Mesenchymal stem cell (in vitro differentiated cells and primary cell): ENCODE measurements at regions not wholly inside any gene's neighbourhood (a gene's known extent, or its start where the extent isn't known, plus 50 kb on each side); places are given as distances from the start of the nearest gene placed in this dataset.

Source experiments
- DNase-seq: peaks from one replicate; pipeline ENCODE4 v3.0.0-alpha.2; 2013
- H2AFZ ChIP-seq: one replicate; pipeline ENCODE4 v1.6.1; 2013; ENCODE audit warnings: low read depth, mild to moderate bottlenecking, control low read depth, inconsistent platforms, low read length, moderate library complexity
- H2AK5ac ChIP-seq: 2 replicates; pipeline ENCODE4 v1.6.1; 2013; ENCODE audit warnings: low read length, moderate library complexity, mild to moderate bottlenecking, inconsistent platforms; ENCODE audit not compliant: severe bottlenecking
- H2BK120ac ChIP-seq: one replicate; pipeline ENCODE4 v1.6.1; 2013; ENCODE audit warnings: low read depth, mild to moderate bottlenecking, inconsistent platforms, low read length, moderate library complexity
- H2BK12ac ChIP-seq, 2 experiments: one replicate each; pipeline ENCODE4 v1.6.1; 2013; ENCODE audit warnings: inconsistent platforms in 2 of 2, low read length in 2 of 2, mild to moderate bottlenecking in 2 of 2, moderate library complexity in 2 of 2, control low read depth in 1 of 2
- H2BK15ac ChIP-seq: one replicate; pipeline ENCODE4 v1.6.1; 2013; ENCODE audit warnings: mild to moderate bottlenecking, low read depth, inconsistent platforms; ENCODE audit not compliant: poor library complexity, severe bottlenecking
- H2BK5ac ChIP-seq: 2 replicates; pipeline ENCODE4 v1.6.1; 2013; ENCODE audit warnings: low read depth, mild to moderate bottlenecking, low read length, control low read depth, inconsistent platforms; ENCODE audit not compliant: poor library complexity, severe bottlenecking
- H3K14ac ChIP-seq, 2 experiments: one replicate each; pipeline ENCODE4 v1.6.1; 2013; ENCODE audit warnings: inconsistent platforms in 2 of 2, low read length in 2 of 2, control low read depth in 1 of 2, mild to moderate bottlenecking in 1 of 2, moderate library complexity in 1 of 2
- H3K18ac ChIP-seq, 2 experiments: one replicate each; pipeline ENCODE4 v1.6.1; 2013; ENCODE audit warnings: inconsistent platforms in 2 of 2, low read length in 2 of 2, control low read depth in 1 of 2, low read depth in 1 of 2, mild to moderate bottlenecking in 1 of 2
- H3K23ac ChIP-seq, 2 experiments: one replicate each; pipeline ENCODE4 v1.6.1; 2013; ENCODE audit warnings: inconsistent platforms in 2 of 2, low read length in 2 of 2, mild to moderate bottlenecking in 2 of 2, moderate library complexity in 2 of 2, control low read depth in 1 of 2
- H3K27ac ChIP-seq: 2 replicates; pipeline ENCODE4 v1.5.1; 2013; ENCODE audit warnings: mild to moderate bottlenecking, moderate library complexity, low read length, control low read depth, inconsistent platforms; ENCODE audit not compliant: poor library complexity, severe bottlenecking
- H3K27me3 ChIP-seq, 2 experiments: 2 replicates each; pipeline versions ENCODE4 v1.6.1 to v1.7.0; 2013; ENCODE audit warnings: low read length in 2 of 2, mild to moderate bottlenecking in 2 of 2, moderate library complexity in 2 of 2, control low read depth in 1 of 2, inconsistent platforms in 1 of 2; ENCODE audit not compliant: control insufficient read depth in 1 of 2, insufficient read depth in 1 of 2
- H3K36me3 ChIP-seq, 2 experiments: 2 replicates each; pipeline versions ENCODE4 v1.6.1 to v1.7.0; 2013; ENCODE audit warnings: low read length in 2 of 2, control low read depth in 1 of 2, inconsistent platforms in 1 of 2, low read depth in 1 of 2, mild to moderate bottlenecking in 1 of 2; ENCODE audit not compliant: insufficient read depth in 2 of 2, control insufficient read depth in 1 of 2
- H3K4ac ChIP-seq, 2 experiments: one replicate each; pipeline ENCODE4 v1.6.1; 2013; ENCODE audit warnings: inconsistent platforms in 2 of 2, low read length in 2 of 2, mild to moderate bottlenecking in 2 of 2, moderate library complexity in 2 of 2, control low read depth in 1 of 2, low read depth in 1 of 2
- H3K4me1 ChIP-seq: 2 replicates; pipeline ENCODE4 v1.6.1; 2013; ENCODE audit warnings: low read depth, low read length, control low read depth; ENCODE audit not compliant: control insufficient read depth, insufficient read depth
- H3K4me2 ChIP-seq: 2 replicates; pipeline ENCODE4 v1.6.1; 2013; ENCODE audit warnings: low read length, mild to moderate bottlenecking, inconsistent platforms; ENCODE audit not compliant: poor library complexity, severe bottlenecking
- H3K4me3 ChIP-seq, 2 experiments: 2 replicates each; pipeline versions ENCODE4 v1.5.1 to v1.7.0; 2013; ENCODE audit warnings: low read length in 2 of 2, mild to moderate bottlenecking in 2 of 2, control low read depth in 1 of 2, low read depth in 1 of 2; ENCODE audit not compliant: insufficient read depth in 1 of 2
- H3K79me1 ChIP-seq: replicated peaks from 2 replicates; pipeline ENCODE4 v1.6.1; 2013; ENCODE audit warnings: mild to moderate bottlenecking, control low read depth, low read length, inconsistent platforms; ENCODE audit not compliant: poor library complexity, severe bottlenecking
- H3K9ac ChIP-seq: 2 replicates; pipeline ENCODE4 v1.7.0; 2013; ENCODE audit warnings: mild to moderate bottlenecking, low read length, moderate library complexity
- H3K9me3 ChIP-seq: 2 replicates; pipeline ENCODE4 v1.7.0; 2013; ENCODE audit warnings: mild to moderate bottlenecking, low read length; ENCODE audit not compliant: control insufficient read depth
- H4K8ac ChIP-seq: one replicate; pipeline ENCODE4 v1.6.1; 2013; ENCODE audit warnings: inconsistent platforms, mild to moderate bottlenecking, low read length, moderate library complexity
- H4K91ac ChIP-seq: one replicate; pipeline ENCODE4 v1.6.1; 2013; ENCODE audit warnings: mild to moderate bottlenecking, low read length, inconsistent platforms
- WGBS: methylation state at CpG from one replicate; pipeline ENCODE4 v1.1.7; 2013; ENCODE audit warnings: mixed read lengths; 5-methylcytosine and 5-hydroxymethylcytosine counted together

- Histone ChIP-seq H4K8ac (no peak overlapping the region), H2AFZ (no peak overlapping the region), H3K79me1 (peaks cover 1% of the 10 kb centered on the region), H2AK5ac (no peak overlapping the region), H3K36me3 (no peaks in the 10 kb centered on the region), H3K4me2 (no peak overlapping the region), H2BK15ac (no peak overlapping the region), H2BK5ac (no peak overlapping the region), H3K4ac (no peak overlapping the region), H2BK12ac (no peak overlapping the region), H3K18ac (no peak overlapping the region), H3K9ac (peak overlapping the region; percentile 89), H3K27me3 (no peaks in the 10 kb centered on the region), H2BK120ac (no peak overlapping the region), H3K4me1 (peaks cover 13% of the 10 kb centered on the region), H3K27ac (peak overlapping the region; percentile 97), H3K23ac (no peak overlapping the region), H3K14ac (no peak overlapping the region), H3K9me3 (no peaks in the 10 kb centered on the region), H4K91ac (no peak overlapping the region), H3K4me3 (peak overlapping the region in 1 of 2 experiments; percentile 26)
- peak; percentile 99 for DNase-seq
- 32% methylated on average over 6 of the region's 10 CpGs for WGBS
These were observed 67.3 kb upstream of the KLF6 start for GRCh38 chr10:3852147-3852904.

GRCh38 chr10:3850999-3851937 lies 66.3 kb upstream of the KLF6 start:
- H3K36me3 ChIP-seq: no peaks in the 10 kb centered on the region
- H3K4me3 ChIP-seq: peak overlapping the region in 1 of 2 experiments; percentile 26
- H3K23ac ChIP-seq: no peak overlapping the region
- no peaks in the 10 kb centered on the region for H3K27me3 ChIP-seq
- peak overlapping the region; percentile 71 for H2AK5ac ChIP-seq
- WGBS: 54% methylated on average over 5 of the region's 9 CpGs
- peak overlapping the region; percentile 82 for H4K8ac ChIP-seq
- peak overlapping the region; percentile 89 for H3K9ac ChIP-seq
- H3K27ac ChIP-seq: peak overlapping the region; percentile 97
- peak overlapping the region; percentile 75 to 94 for H2BK12ac ChIP-seq
- H3K9me3 ChIP-seq: no peaks in the 10 kb centered on the region
- no peak overlapping the region for H2AFZ ChIP-seq
- peak overlapping the region; percentile 52 for H2BK120ac ChIP-seq
- peak overlapping the region; percentile 74 for H2BK5ac ChIP-seq
- H3K18ac ChIP-seq: peak overlapping the region; percentile 57 to 79
- H4K91ac ChIP-seq: peak overlapping the region; percentile 84
- H3K4ac ChIP-seq: peak overlapping the region; percentile 19 to 54
- no peak overlapping the region for H3K14ac ChIP-seq
- peaks cover 1% of the 10 kb centered on the region for H3K79me1 ChIP-seq
- peaks cover 13% of the 10 kb centered on the region for H3K4me1 ChIP-seq
- DNase-seq: peak; percentile 92
- no peak overlapping the region for H3K4me2 ChIP-seq
- peak overlapping the region; percentile 77 for H2BK15ac ChIP-seq

- 95% methylated on average over 2 of the region's 4 CpGs for WGBS
- H3K79me1 ChIP-seq: peaks cover 1% of the 10 kb centered on the region
- no peak overlapping the region for H2BK120ac ChIP-seq
- H3K27ac ChIP-seq: no peak overlapping the region
- H2BK15ac ChIP-seq: no peak overlapping the region
- DNase-seq: no peak
- no peaks in the 10 kb centered on the region for H3K27me3 ChIP-seq
- H3K23ac ChIP-seq: no peak overlapping the region
- peak overlapping the region; percentile 81 for H3K9ac ChIP-seq
- H4K91ac ChIP-seq: no peak overlapping the region
- no peak overlapping the region for H2AK5ac ChIP-seq
- no peak overlapping the region for H2BK5ac ChIP-seq
- no peak overlapping the region for H3K4ac ChIP-seq
- H3K4me1 ChIP-seq: peaks cover 11% of the 10 kb centered on the region
- H3K14ac ChIP-seq: no peak overlapping the region
- no peaks in the 10 kb centered on the region for H3K9me3 ChIP-seq
- H3K36me3 ChIP-seq: no peaks in the 10 kb centered on the region
- H3K18ac ChIP-seq: no peak overlapping the region
- H2BK12ac ChIP-seq: no peak overlapping the region
- no peak overlapping the region for H4K8ac ChIP-seq
- H3K4me2 ChIP-seq: no peak overlapping the region
- H3K4me3 ChIP-seq: no peak overlapping the region
- no peak overlapping the region for H2AFZ ChIP-seq
These were observed 64.0 kb upstream of the KLF6 start for GRCh38 chr10:3848775-3849635.
